Endothelial cell of umbilical vein (primary cell): ENCODE measurements at regions not wholly inside any gene's neighbourhood (a gene's known extent, or its start where the extent isn't known, plus 50 kb on each side); places are given as distances from the start of the nearest gene placed in this dataset.

Experiments used
- EZH2 ChIP-seq: IDR thresholded peaks from 2 replicates; pipeline ENCODE4 v1.6.1; 2012; ENCODE audit warnings: borderline replicate concordance, low read depth, mild to moderate bottlenecking, moderate library complexity, low read length, inconsistent platforms; ENCODE audit not compliant: severe bottlenecking
- JUN ChIP-seq: IDR thresholded peaks from 2 replicates; pipeline ENCODE4 v1.6.1; 2011; ENCODE audit warnings: borderline replicate concordance, low read depth; ENCODE audit not compliant: insufficient read length, insufficient read depth
- MYC ChIP-seq: IDR thresholded peaks from one replicate; pipeline ENCODE4 v1.6.1; 2011; ENCODE audit warnings: mild to moderate bottlenecking, low read depth, low read length
- POLR2A ChIP-seq: IDR thresholded peaks from 2 replicates; pipeline ENCODE4 v1.6.1; 2012; ENCODE audit warnings: low read depth, mild to moderate bottlenecking, control low read depth, low read length
- POLR2AphosphoS5 ChIP-seq: IDR thresholded peaks from 2 replicates; pipeline ENCODE4 v1.6.1; 2012; ENCODE audit warnings: low read depth, mild to moderate bottlenecking, control low read depth, low read length, moderate library complexity; ENCODE audit not compliant: insufficient read depth
- TF ChIP-seq, protein P1 (sequence below), 2 donors: IDR thresholded peaks; 1 replicate in 1 of 2; 2 replicates in 1 of 2; pipeline ENCODE4 v1.5.1; 2011; ENCODE audit warnings: low read length in 2 of 2, mild to moderate bottlenecking in 2 of 2, moderate library complexity in 2 of 2, control low read depth in 1 of 2, inconsistent platforms in 1 of 2, low read depth in 1 of 2; ENCODE audit not compliant: insufficient read depth in 1 of 2; ENCODE audit errors: extremely low read depth in 1 of 2
- TF ChIP-seq, protein P2 (sequence below): IDR thresholded peaks from 2 replicates; pipeline ENCODE4 v1.6.1; 2011; ENCODE audit not compliant: insufficient read depth, insufficient read length

DNA sequence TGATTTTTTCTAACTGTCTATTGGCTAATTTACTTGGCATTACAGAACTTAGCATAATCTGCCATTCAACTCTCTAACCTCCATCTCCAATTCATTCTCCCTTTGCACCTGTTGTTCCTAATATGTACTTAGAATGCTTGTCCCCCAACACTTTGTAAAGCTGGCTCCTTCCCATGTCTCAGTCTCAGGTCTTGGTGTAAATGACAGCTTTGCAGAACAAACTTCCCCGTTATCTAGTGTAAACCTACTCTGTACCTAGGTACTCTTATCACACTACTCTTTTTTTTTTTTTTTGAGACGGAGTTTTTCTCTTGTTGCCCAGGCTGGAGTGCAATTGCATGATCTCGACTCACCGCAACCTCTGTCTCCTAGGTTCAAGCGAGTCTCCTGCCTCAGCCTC lies 77.2 kb upstream of the CTNNA1 start:
- TF ChIP-seq, protein P1, sequence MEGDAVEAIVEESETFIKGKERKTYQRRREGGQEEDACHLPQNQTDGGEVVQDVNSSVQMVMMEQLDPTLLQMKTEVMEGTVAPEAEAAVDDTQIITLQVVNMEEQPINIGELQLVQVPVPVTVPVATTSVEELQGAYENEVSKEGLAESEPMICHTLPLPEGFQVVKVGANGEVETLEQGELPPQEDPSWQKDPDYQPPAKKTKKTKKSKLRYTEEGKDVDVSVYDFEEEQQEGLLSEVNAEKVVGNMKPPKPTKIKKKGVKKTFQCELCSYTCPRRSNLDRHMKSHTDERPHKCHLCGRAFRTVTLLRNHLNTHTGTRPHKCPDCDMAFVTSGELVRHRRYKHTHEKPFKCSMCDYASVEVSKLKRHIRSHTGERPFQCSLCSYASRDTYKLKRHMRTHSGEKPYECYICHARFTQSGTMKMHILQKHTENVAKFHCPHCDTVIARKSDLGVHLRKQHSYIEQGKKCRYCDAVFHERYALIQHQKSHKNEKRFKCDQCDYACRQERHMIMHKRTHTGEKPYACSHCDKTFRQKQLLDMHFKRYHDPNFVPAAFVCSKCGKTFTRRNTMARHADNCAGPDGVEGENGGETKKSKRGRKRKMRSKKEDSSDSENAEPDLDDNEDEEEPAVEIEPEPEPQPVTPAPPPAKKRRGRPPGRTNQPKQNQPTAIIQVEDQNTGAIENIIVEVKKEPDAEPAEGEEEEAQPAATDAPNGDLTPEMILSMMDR (IDR thresholded peaks at IDR 0.05; ENCODE audit: extremely low read depth in 1 of 2, insufficient read depth in 1 of 2, low read depth in 1 of 2, low read length in 2 of 2): no peak
- no peak for TF ChIP-seq POLR2A
- TF ChIP-seq MYC: no peak
- TF ChIP-seq POLR2AphosphoS5: no peak
- TF ChIP-seq, protein P2, sequence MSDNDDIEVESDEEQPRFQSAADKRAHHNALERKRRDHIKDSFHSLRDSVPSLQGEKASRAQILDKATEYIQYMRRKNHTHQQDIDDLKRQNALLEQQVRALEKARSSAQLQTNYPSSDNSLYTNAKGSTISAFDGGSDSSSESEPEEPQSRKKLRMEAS: no peak
- no peak for TF ChIP-seq JUN
- TF ChIP-seq EZH2: no peak
